Ovary (tissue), 7 donors: ENCODE measurements at regions not wholly inside any gene's neighbourhood (a gene's known extent, or its start where the extent isn't known, plus 50 kb on each side); places are given as distances from the start of the nearest gene placed in this dataset.

ENCODE experiments used
- DNase-seq, 5 donors: peaks; one replicate each; pipeline ENCODE4 v3.0.0-alpha.2; 2019 to 2020
- H3K27ac ChIP-seq, 2 donors: fragments of 200-600 bp; one replicate each; pipeline versions ENCODE4 v1.5.1 to v1.8.0; 2019 to 2022
- H3K27me3 ChIP-seq: fragments of 200-600 bp; one replicate; pipeline ENCODE4 v1.8.0; 2022
- H3K36me3 ChIP-seq: fragments of 200-600 bp; sonication (generic); one replicate; pipeline ENCODE4 v1.5.1; 2019
- H3K4me1 ChIP-seq: one replicate; pipeline ENCODE4 v1.8.1; 2013; ENCODE audit warnings: mild to moderate bottlenecking, moderate library complexity; ENCODE audit not compliant: insufficient read depth
- H3K4me3 ChIP-seq: fragments of 200-600 bp; sonication (generic); one replicate; pipeline ENCODE4 v1.5.1; 2017
- H3K9me3 ChIP-seq, 2 donors: fragments of 200-600 bp in 1 of 2; sonication (generic) in 1 of 2; one replicate each; pipeline versions ENCODE4 v1.5.1 to v1.8.1; 2013 to 2019; ENCODE audit warnings: mild to moderate bottlenecking in 1 of 2, moderate library complexity in 1 of 2
- EP300 ChIP-seq: sonication (generic); formaldehyde crosslinking; IDR thresholded peaks from one replicate; pipeline ENCODE4 v1.6.1; 2017; ENCODE audit warnings: antibody characterized with exemption
- POLR2A ChIP-seq: fragments of 450-650 bp; IDR thresholded peaks from one replicate; pipeline ENCODE4 v1.6.1; 2017; ENCODE audit warnings: antibody characterized with exemption, mild to moderate bottlenecking, moderate library complexity
- WGBS, 3 donors: extraction: QIAGEN DNeasy Blood & Tissue Kit in 1 of 3; methylation state at CpG; one replicate each; pipeline versions ENCODE4 v1.1.5 to v1.1.7; 2013 to 2017; 5-methylcytosine and 5-hydroxymethylcytosine counted together
- intact Hi-C, 4 donors: fragments of 100-400 bp; cut with DNase I; formaldehyde crosslinking; loops; one replicate each; pipeline versions ENCODE4 v1.11.0 to v1.15.1; 2022 to 2023
- TF ChIP-seq, protein P1 (sequence below), 3 donors: fragments of 450-650 bp in 2 of 3; fragments of 200-600 bp in 1 of 3; IDR thresholded peaks; one replicate each; pipeline versions ENCODE4 v1.5.1 to v1.8.0; 2016 to 2022; ENCODE audit warnings: antibody characterized with exemption in 3 of 3, mild to moderate bottlenecking in 1 of 3
- donor health status: DM: no; HTN: no; CAD: no; lungs with moderate emphysema.
- donor health status: DM: no; HTN: no; CAD: no.
- donor health status: Bipolar disorder and iron deficiency.
- donor health status: DM: no; HTN: no; CAD: no.
- donor health status: DM: yes; HTN: yes; CAD: no.

DNA sequence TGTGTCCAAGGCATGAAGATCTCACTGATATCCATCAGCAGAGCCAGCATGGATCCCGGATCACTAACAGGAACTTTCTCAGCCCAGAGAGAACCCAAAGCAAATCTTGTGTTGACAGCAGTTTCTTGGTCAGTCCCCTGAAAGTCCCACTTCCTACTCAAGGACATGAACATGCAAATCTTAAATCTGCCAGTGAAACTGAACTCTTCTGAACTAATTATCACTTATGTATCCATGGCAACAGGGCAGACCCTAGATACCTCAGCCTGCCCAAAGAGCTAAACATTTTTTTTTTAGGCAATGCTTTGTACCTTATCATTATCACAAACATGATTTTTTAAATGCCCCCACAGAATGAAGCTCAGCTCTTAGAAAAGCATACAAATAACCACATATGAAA is 127.8 kb upstream of the DDX18 start:
- Histone ChIP-seq H3K27me3 (no peaks in the 10 kb centered on the region), H3K27ac (no peak overlapping the region), H3K4me1 (no peaks in the 10 kb centered on the region), H3K36me3 (no peaks in the 10 kb centered on the region), H3K9me3 (no peaks in the 10 kb centered on the region), H3K4me3 (no peak overlapping the region)
- 69 to 85% (median 69%) methylated on average over 1 of the region's 1 CpG for WGBS, 3 donors
- intact Hi-C loops: no loop called here
- TF ChIP-seq, protein P1, sequence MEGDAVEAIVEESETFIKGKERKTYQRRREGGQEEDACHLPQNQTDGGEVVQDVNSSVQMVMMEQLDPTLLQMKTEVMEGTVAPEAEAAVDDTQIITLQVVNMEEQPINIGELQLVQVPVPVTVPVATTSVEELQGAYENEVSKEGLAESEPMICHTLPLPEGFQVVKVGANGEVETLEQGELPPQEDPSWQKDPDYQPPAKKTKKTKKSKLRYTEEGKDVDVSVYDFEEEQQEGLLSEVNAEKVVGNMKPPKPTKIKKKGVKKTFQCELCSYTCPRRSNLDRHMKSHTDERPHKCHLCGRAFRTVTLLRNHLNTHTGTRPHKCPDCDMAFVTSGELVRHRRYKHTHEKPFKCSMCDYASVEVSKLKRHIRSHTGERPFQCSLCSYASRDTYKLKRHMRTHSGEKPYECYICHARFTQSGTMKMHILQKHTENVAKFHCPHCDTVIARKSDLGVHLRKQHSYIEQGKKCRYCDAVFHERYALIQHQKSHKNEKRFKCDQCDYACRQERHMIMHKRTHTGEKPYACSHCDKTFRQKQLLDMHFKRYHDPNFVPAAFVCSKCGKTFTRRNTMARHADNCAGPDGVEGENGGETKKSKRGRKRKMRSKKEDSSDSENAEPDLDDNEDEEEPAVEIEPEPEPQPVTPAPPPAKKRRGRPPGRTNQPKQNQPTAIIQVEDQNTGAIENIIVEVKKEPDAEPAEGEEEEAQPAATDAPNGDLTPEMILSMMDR (IDR thresholded peaks at IDR 0.05): no peak
- TF ChIP-seq EP300 (no peak), POLR2A (no peak)
- DNase-seq: no peak

DNA sequence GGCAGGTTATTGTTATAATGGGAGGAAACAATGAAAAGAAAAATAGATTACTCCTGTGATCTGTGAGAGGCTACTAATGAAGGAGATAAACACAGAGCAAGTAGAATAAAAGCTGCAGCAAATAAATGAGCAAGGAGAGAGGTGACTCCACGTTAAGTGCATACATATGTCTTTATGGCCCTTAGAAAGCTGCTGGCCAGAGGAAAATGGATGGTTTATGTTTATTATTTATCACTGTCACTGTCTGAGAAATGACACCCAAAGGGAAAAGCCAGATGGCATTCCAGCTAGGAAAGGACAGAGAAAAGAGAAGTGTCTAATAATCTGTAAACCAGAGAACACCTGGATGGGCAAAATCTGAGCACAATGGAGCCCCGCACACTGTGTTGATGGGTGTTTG is 122.9 kb upstream of the DDX18 start:
- Histone ChIP-seq H3K4me1 (no peaks in the 10 kb centered on the region), H3K27me3 (no peaks in the 10 kb centered on the region), H3K27ac (no peak overlapping the region), H3K9me3 (no peaks in the 10 kb centered on the region), H3K36me3 (no peaks in the 10 kb centered on the region), H3K4me3 (no peak overlapping the region)
- no peak for DNase-seq
- 57 to 61% (median 57%) methylated on average over 2 of the region's 2 CpGs for WGBS, 3 donors
- intact Hi-C loops: no loop called here
- TF ChIP-seq POLR2A (no peak), EP300 (no peak)
- TF ChIP-seq, protein P1 (IDR thresholded peaks at IDR 0.05): no peak

- Histone ChIP-seq H3K4me3 (no peak overlapping the region), H3K27me3 (no peaks in the 10 kb centered on the region), H3K9me3 (no peaks in the 10 kb centered on the region), H3K27ac (no peak overlapping the region), H3K36me3 (no peaks in the 10 kb centered on the region), H3K4me1 (no peaks in the 10 kb centered on the region)
- no peak for DNase-seq
- intact Hi-C loops: no loop called here
- WGBS, 3 donors: 70 to 79% (median 73%) methylated on average over 5 of the region's 5 CpGs
- TF ChIP-seq EP300 (no peak), POLR2A (no peak)
- TF ChIP-seq, protein P1 (IDR thresholded peaks at IDR 0.05): no peak
Measured at GRCh38 chr2:117692001-117692763, 122.3 kb upstream of the DDX18 start.

DNA sequence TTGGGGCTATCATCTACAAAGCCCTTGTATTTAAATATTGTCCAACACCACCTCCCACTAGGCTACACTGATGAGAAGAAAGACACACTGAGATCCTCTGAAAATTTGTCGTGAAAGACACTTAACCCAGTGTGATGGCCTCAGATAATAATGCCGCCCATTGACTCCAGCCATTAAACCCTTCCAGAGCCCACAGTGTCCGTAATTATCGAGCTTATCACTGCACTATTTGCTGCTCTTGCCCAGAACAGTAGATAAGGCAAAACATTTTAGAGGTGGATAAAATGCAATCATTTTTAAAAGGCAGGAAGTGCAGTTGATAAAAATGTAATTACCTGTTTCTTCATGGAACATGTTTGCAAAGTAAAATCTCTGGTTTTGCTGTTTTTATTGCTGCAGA is 121.3 kb upstream of the DDX18 start:
- intact Hi-C loops: no loop called here
- no peak overlapping the region for H3K4me3 ChIP-seq

More for the DNA sequence above, 121.3 kb upstream of the DDX18 start:
- Histone ChIP-seq H3K27me3 (no peaks in the 10 kb centered on the region), H3K27ac (no peak overlapping the region), H3K9me3 (no peaks in the 10 kb centered on the region), H3K4me1 (no peaks in the 10 kb centered on the region), H3K36me3 (no peaks in the 10 kb centered on the region)
- no peak for DNase-seq
- 22 to 48% (median 30%) methylated on average over 4 of the region's 4 CpGs for WGBS, 3 donors
- TF ChIP-seq POLR2A (no peak), EP300 (no peak)
- TF ChIP-seq, protein P1 (IDR thresholded peaks at IDR 0.05): no peak
